Body of pancreas (tissue), 4 donors: ENCODE measurements at regions not wholly inside any gene's neighbourhood (a gene's known extent, or its start where the extent isn't known, plus 50 kb on each side); places are given as distances from the start of the nearest gene placed in this dataset.

Experiments
- POLR2A ChIP-seq, 3 donors: fragments of 450-650 bp; IDR thresholded peaks; one replicate each; pipeline ENCODE4 v1.6.1; 2016; ENCODE audit warnings: antibody characterized with exemption in 3 of 3, mild to moderate bottlenecking in 2 of 3
- TF ChIP-seq, protein P1 (sequence below), 7 experiments: fragments of 450-650 bp in 4 of 7; fragments of 200-600 bp in 3 of 7; sonication (generic) in 3 of 7; IDR thresholded peaks; one replicate each; pipeline ENCODE4 v1.5.1; 2016 to 2019; ENCODE audit warnings: antibody characterized with exemption in 7 of 7

DNA sequence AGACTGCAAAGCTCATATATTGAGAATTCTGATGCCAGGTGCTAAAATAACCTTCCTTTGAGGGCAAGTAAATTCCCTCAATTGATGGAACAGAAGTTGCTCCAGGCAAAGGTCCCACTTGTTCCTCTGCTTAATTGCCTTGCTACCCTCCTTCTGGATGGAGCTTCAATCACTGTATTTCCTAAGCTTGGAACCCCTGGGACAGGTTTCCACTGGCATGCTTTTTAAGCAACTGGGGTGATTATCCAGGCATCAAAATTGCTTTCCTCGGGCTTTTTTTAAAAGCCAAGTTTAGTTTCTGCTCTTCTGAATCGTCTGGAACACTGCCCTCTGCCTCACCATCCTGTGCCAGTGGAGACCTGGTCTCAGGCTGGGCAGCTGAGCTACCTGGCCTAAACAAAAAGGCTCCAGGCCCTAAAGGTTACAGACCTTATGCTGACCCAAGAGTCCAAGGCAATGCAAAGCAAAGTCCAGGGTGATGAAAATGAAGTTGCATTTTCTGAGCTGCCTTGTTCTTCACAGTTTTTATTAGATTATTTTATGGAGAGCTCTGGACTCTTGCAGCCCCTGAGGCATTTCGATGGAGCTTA is 167.9 kb upstream of the CD180 start:
- TF ChIP-seq, protein P1, sequence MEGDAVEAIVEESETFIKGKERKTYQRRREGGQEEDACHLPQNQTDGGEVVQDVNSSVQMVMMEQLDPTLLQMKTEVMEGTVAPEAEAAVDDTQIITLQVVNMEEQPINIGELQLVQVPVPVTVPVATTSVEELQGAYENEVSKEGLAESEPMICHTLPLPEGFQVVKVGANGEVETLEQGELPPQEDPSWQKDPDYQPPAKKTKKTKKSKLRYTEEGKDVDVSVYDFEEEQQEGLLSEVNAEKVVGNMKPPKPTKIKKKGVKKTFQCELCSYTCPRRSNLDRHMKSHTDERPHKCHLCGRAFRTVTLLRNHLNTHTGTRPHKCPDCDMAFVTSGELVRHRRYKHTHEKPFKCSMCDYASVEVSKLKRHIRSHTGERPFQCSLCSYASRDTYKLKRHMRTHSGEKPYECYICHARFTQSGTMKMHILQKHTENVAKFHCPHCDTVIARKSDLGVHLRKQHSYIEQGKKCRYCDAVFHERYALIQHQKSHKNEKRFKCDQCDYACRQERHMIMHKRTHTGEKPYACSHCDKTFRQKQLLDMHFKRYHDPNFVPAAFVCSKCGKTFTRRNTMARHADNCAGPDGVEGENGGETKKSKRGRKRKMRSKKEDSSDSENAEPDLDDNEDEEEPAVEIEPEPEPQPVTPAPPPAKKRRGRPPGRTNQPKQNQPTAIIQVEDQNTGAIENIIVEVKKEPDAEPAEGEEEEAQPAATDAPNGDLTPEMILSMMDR (IDR thresholded peaks at IDR 0.05) = no peak
- TF ChIP-seq POLR2A (IDR thresholded peaks at IDR 0.05) = no peak
